Progenitor cell of endocrine pancreas (in vitro differentiated cells): ENCODE measurements at regions not wholly inside any gene's neighbourhood (a gene's known extent, or its start where the extent isn't known, plus 50 kb on each side); places are given as distances from the start of the nearest gene placed in this dataset.

ENCODE experiments used
- DNase-seq: peaks from one replicate; pipeline ENCODE4 v3.0.0; 2021; ENCODE audit warnings: low spot score; ENCODE audit not compliant: unreplicated experiment
- H3K27ac Mint-ChIP-seq: 2 replicates; pipeline ENCODE4 v1.8.0; 2021; ENCODE audit warnings: mild to moderate bottlenecking, moderate library complexity, mixed read lengths
- H3K27me3 Mint-ChIP-seq: 2 replicates; pipeline ENCODE4 v1.8.0; 2021; ENCODE audit warnings: mixed read lengths
- H3K36me3 Mint-ChIP-seq: 2 replicates; pipeline ENCODE4 v1.8.0; 2022; ENCODE audit warnings: mixed read lengths; ENCODE audit not compliant: insufficient read depth
- H3K4me1 Mint-ChIP-seq: 2 replicates; pipeline ENCODE4 v1.8.0; 2021; ENCODE audit warnings: low read depth, mixed read lengths
- H3K4me3 Mint-ChIP-seq: 2 replicates; pipeline ENCODE4 v1.8.0; 2021; ENCODE audit warnings: low read depth, mild to moderate bottlenecking, moderate library complexity, mixed read lengths
- H3K9me3 Mint-ChIP-seq: 2 replicates; pipeline ENCODE4 v1.8.0; 2021; ENCODE audit warnings: low read depth, mixed read lengths
- TF ChIP-seq, protein P1 (sequence below): fragments of 200-600 bp; sonication (generic); IDR thresholded peaks from one replicate; pipeline ENCODE4 v1.5.0; 2021; ENCODE audit warnings: antibody characterized with exemption, mild to moderate bottlenecking; ENCODE audit not compliant: unreplicated experiment

DNA sequence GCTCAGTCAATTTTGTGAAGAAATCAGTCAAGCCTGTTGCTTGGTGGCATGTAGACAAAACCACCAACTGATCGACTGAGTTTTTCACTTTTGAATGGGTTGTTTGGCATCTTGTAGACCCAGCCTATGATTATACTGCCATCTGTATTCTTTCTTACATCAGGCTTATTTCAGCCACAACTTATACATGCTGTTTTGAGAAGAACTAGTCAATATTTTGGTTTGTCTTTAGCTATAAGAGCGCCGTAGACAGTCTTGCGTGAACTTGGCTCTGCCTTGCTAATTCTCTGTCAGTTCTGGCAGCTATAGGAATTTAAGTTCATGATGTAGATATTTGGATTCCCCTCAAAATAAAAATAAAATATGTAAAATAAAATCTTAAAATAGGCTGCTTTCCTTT is 742.0 kb upstream of the FANCL start:
- Mint-ChIP-seq H3K9me3 (no peaks in the 10 kb centered on the region), H3K27ac (no peak overlapping the region), H3K27me3 (no peaks in the 10 kb centered on the region), H3K36me3 (no peaks in the 10 kb centered on the region), H3K4me1 (peaks cover 3% of the 10 kb centered on the region), H3K4me3 (no peak overlapping the region)
- TF ChIP-seq, protein P1, sequence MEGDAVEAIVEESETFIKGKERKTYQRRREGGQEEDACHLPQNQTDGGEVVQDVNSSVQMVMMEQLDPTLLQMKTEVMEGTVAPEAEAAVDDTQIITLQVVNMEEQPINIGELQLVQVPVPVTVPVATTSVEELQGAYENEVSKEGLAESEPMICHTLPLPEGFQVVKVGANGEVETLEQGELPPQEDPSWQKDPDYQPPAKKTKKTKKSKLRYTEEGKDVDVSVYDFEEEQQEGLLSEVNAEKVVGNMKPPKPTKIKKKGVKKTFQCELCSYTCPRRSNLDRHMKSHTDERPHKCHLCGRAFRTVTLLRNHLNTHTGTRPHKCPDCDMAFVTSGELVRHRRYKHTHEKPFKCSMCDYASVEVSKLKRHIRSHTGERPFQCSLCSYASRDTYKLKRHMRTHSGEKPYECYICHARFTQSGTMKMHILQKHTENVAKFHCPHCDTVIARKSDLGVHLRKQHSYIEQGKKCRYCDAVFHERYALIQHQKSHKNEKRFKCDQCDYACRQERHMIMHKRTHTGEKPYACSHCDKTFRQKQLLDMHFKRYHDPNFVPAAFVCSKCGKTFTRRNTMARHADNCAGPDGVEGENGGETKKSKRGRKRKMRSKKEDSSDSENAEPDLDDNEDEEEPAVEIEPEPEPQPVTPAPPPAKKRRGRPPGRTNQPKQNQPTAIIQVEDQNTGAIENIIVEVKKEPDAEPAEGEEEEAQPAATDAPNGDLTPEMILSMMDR, result no peak
- DNase-seq, result no peak

DNA sequence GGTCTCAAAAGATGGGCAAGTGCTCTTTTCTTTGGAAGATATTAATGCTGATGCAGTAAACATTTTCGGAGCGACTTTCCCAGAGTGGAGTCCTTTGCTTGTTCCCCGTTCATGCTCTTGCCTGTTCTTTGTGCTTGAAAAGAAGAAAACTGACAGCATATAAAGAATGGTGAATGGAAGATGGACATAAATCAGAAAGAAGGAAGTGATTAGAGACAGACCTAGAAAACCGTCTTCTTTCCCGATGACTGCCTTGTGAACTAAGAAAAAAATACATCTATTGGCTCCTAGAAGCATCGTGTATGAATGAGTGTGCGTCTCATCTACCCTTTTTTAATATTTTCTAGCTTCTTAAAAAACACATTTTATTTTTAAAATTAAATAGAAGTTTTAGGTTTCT is 740.1 kb upstream of the FANCL start:
- no peak for DNase-seq
- H3K36me3 Mint-ChIP-seq, result no peaks in the 10 kb centered on the region
- TF ChIP-seq, protein P1, result no peak
- no peak overlapping the region for H3K27ac Mint-ChIP-seq
- H3K27me3 Mint-ChIP-seq, result no peaks in the 10 kb centered on the region
- peaks cover 3% of the 10 kb centered on the region for H3K9me3 Mint-ChIP-seq
- peaks cover 8% of the 10 kb centered on the region for H3K4me1 Mint-ChIP-seq
- no peak overlapping the region for H3K4me3 Mint-ChIP-seq

DNA sequence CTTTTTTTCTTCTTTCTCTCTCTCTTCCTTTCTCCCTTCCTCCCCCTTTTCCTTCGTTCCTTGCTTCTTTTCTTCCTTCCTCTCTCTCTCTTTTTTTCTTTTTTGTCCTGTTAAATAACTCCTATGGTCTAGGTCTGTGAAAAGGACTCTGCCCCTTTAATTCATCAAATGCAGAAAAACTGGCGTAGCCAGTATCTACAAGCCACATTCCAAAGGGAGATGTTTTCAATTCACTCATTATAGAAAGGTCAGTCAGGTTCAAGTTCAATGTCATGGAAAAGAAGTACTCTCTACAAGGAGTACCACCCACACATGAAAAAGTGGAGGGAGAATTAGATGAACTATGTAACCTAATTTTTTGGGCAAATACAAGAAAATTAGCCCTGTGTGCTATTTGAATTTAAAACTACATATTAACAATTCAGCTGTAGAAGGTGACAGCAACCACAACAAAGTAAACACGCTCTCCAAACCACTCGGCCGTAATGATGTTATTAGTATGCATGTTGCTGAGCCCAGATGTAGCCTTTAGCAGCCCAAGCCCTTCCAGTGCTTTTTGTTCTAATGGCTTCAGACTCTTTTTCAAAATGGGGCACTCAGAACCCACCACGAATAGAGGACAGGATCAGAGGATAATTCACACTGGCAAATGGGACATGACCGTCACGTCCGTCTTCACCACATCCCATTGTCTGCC is 735.4 kb upstream of the FANCL start:
- H3K4me3 Mint-ChIP-seq, result no peak overlapping the region

DNA sequence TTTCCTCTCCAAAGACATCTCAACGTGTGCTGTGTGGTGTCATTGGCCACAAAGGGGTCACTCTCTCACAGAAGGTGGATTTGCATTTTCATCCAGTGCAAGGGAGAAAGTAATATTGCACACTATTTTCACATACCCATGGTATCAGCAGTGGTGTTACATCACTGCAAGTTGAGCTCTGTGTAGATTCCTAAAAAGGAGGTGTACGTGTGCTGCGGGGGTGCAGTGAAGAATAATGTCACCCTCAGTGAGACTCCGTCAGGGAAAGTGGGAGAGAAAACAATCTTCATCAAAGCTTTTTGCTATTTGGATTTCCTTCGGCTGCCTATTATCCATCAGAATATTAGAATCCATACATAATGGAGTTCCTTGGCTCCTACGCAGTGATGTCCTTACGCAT is 733.8 kb upstream of the FANCL start:
- Mint-ChIP-seq H3K36me3 (no peaks in the 10 kb centered on the region), H3K4me1 (peaks cover 18% of the 10 kb centered on the region), H3K27me3 (no peaks in the 10 kb centered on the region), H3K27ac (no peak overlapping the region), H3K9me3 (peaks cover 3% of the 10 kb centered on the region), H3K4me3 (no peak overlapping the region)
- no peak for DNase-seq
- TF ChIP-seq, protein P1, result no peak

More for the DNA sequence above, 735.4 kb upstream of the FANCL start:
- Mint-ChIP-seq H3K36me3 (no peaks in the 10 kb centered on the region), H3K4me1 (peaks cover 18% of the 10 kb centered on the region), H3K9me3 (peaks cover 3% of the 10 kb centered on the region), H3K27me3 (no peaks in the 10 kb centered on the region), H3K27ac (no peak overlapping the region)
- DNase-seq, result no peak
- TF ChIP-seq, protein P1, result no peak

DNA sequence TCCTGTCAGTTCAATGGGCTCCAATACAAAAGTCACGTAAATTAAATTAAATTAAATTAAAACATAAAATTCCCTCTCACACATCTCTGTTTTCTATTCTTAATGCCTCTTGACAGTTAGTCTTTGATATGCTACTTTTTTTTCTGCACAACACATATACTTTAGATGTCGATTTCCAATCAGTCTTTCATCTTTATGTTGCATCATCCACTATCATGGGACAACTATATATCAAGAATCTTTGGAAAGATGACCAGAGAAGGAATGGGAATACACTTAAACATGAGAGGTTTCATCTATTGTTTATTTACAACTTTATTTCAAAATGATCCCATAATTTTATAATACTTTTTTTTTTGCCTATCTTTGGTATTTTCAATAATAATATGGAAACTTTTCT is 733.3 kb upstream of the FANCL start:
- DNase-seq, result no peak
- Mint-ChIP-seq H3K27ac (no peak overlapping the region), H3K27me3 (no peaks in the 10 kb centered on the region), H3K4me3 (no peak overlapping the region), H3K4me1 (peaks cover 16% of the 10 kb centered on the region), H3K36me3 (no peaks in the 10 kb centered on the region), H3K9me3 (peaks cover 3% of the 10 kb centered on the region)
- TF ChIP-seq, protein P1, result no peak
